Endothelial cell of umbilical vein (primary cell): ENCODE measurements at regions not wholly inside any gene's neighbourhood (a gene's known extent, or its start where the extent isn't known, plus 50 kb on each side); places are given as distances from the start of the nearest gene placed in this dataset.

Experiments used
- EZH2 ChIP-seq: IDR thresholded peaks from 2 replicates; pipeline ENCODE4 v1.6.1; 2012; ENCODE audit warnings: borderline replicate concordance, low read depth, mild to moderate bottlenecking, moderate library complexity, low read length, inconsistent platforms; ENCODE audit not compliant: severe bottlenecking
- FOS ChIP-seq: IDR thresholded peaks from 2 replicates; pipeline ENCODE4 v1.6.1; 2011; ENCODE audit warnings: mild to moderate bottlenecking, low read length, moderate library complexity, borderline replicate concordance; ENCODE audit not compliant: insufficient read depth
- JUN ChIP-seq: IDR thresholded peaks from 2 replicates; pipeline ENCODE4 v1.6.1; 2011; ENCODE audit warnings: borderline replicate concordance, low read depth; ENCODE audit not compliant: insufficient read length, insufficient read depth
- MAX ChIP-seq: IDR thresholded peaks from 2 replicates; pipeline ENCODE4 v1.6.1; 2011; ENCODE audit not compliant: insufficient read depth, insufficient read length
- MYC ChIP-seq: IDR thresholded peaks from one replicate; pipeline ENCODE4 v1.6.1; 2011; ENCODE audit warnings: mild to moderate bottlenecking, low read depth, low read length
- POLR2A ChIP-seq: IDR thresholded peaks from 2 replicates; pipeline ENCODE4 v1.6.1; 2012; ENCODE audit warnings: low read depth, mild to moderate bottlenecking, control low read depth, low read length
- POLR2AphosphoS5 ChIP-seq: IDR thresholded peaks from 2 replicates; pipeline ENCODE4 v1.6.1; 2012; ENCODE audit warnings: low read depth, mild to moderate bottlenecking, control low read depth, low read length, moderate library complexity; ENCODE audit not compliant: insufficient read depth
- TF ChIP-seq, protein P1 (sequence below), 2 donors: IDR thresholded peaks; 1 replicate in 1 of 2; 2 replicates in 1 of 2; pipeline ENCODE4 v1.5.1; 2011; ENCODE audit warnings: low read length in 2 of 2, mild to moderate bottlenecking in 2 of 2, moderate library complexity in 2 of 2, control low read depth in 1 of 2, inconsistent platforms in 1 of 2, low read depth in 1 of 2; ENCODE audit not compliant: insufficient read depth in 1 of 2; ENCODE audit errors: extremely low read depth in 1 of 2

GRCh38 chr13:74300162-74300561 lies 166.0 kb upstream of the KLF12 start:
- TF ChIP-seq, protein P1, sequence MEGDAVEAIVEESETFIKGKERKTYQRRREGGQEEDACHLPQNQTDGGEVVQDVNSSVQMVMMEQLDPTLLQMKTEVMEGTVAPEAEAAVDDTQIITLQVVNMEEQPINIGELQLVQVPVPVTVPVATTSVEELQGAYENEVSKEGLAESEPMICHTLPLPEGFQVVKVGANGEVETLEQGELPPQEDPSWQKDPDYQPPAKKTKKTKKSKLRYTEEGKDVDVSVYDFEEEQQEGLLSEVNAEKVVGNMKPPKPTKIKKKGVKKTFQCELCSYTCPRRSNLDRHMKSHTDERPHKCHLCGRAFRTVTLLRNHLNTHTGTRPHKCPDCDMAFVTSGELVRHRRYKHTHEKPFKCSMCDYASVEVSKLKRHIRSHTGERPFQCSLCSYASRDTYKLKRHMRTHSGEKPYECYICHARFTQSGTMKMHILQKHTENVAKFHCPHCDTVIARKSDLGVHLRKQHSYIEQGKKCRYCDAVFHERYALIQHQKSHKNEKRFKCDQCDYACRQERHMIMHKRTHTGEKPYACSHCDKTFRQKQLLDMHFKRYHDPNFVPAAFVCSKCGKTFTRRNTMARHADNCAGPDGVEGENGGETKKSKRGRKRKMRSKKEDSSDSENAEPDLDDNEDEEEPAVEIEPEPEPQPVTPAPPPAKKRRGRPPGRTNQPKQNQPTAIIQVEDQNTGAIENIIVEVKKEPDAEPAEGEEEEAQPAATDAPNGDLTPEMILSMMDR (IDR thresholded peaks at IDR 0.05; ENCODE audit: extremely low read depth in 1 of 2, insufficient read depth in 1 of 2, low read depth in 1 of 2, low read length in 2 of 2): no peak
- TF ChIP-seq POLR2A (no peak), JUN (no peak), POLR2AphosphoS5 (no peak), EZH2 (no peak), MAX (no peak), MYC (no peak), FOS (no peak)
